Limb (tissue), 2 donors: ENCODE measurements at regions not wholly inside any gene's neighbourhood (a gene's known extent, or its start where the extent isn't known, plus 50 kb on each side); places are given as distances from the start of the nearest gene placed in this dataset.
"Not testable (repeated sequence)": the region's sequence is repeated elsewhere in the genome, so short reads cannot be mapped to it uniquely, and the experiment has no call there.

Source experiments
- DNase-seq, 2 donors: peaks; one replicate each; pipeline ENCODE4 v3.0.0-alpha.2; 2016; ENCODE audit errors: extremely low spot score in 2 of 2

- DNase-seq = no peak
Measured at GRCh38 chr20:54324041-54324440, 116.2 kb downstream of the PFDN4 start.

- no peak for DNase-seq
Measured at GRCh38 chr20:54324652-54325285, 116.9 kb downstream of the PFDN4 start.

GRCh38 chr20:54335299-54335698 is 127.4 kb downstream of the PFDN4 start:
- DNase-seq = no peak

- DNase-seq = no peak
Measured at GRCh38 chr20:54337144-54337543, 129.3 kb downstream of the PFDN4 start.

GRCh38 chr20:54339093-54339492 is 131.2 kb downstream of the PFDN4 start:
- DNase-seq = no peak

- DNase-seq = no peak
Measured at GRCh38 chr20:54340206-54340605, 132.3 kb downstream of the PFDN4 start.

GRCh38 chr20:54340667-54341081 is 132.8 kb downstream of the PFDN4 start:
- DNase-seq = no peak

GRCh38 chr20:54342258-54342920 is 133.0 kb upstream of the DOK5 start:
- no peak for DNase-seq

GRCh38 chr20:54343099-54343498 is 132.3 kb upstream of the DOK5 start:
- DNase-seq = no peak

- no peak for DNase-seq
Measured at GRCh38 chr20:54343634-54344033, 131.8 kb upstream of the DOK5 start.

GRCh38 chr20:54344832-54345231 is 130.6 kb upstream of the DOK5 start:
- no peak for DNase-seq

GRCh38 chr20:54345301-54345724 is 130.1 kb upstream of the DOK5 start:
- no peak for DNase-seq

- no peak for DNase-seq
Measured at GRCh38 chr20:54345821-54346220, 129.6 kb upstream of the DOK5 start.

GRCh38 chr20:54346276-54346675 is 129.1 kb upstream of the DOK5 start:
- DNase-seq = no peak

GRCh38 chr20:54347166-54347833 is 128.1 kb upstream of the DOK5 start:
- no peak for DNase-seq

- DNase-seq = no peak
Measured at GRCh38 chr20:54350415-54350814, 125.0 kb upstream of the DOK5 start.

- no peak for DNase-seq
Measured at GRCh38 chr20:54351371-54352136, 123.8 kb upstream of the DOK5 start.

GRCh38 chr20:54352541-54352940 is 122.9 kb upstream of the DOK5 start:
- DNase-seq = not testable (repeated sequence)

- DNase-seq = no peak
Measured at GRCh38 chr20:54353292-54353691, 122.1 kb upstream of the DOK5 start.

GRCh38 chr20:54355631-54356280 is 119.6 kb upstream of the DOK5 start:
- DNase-seq = no peak

- no peak for DNase-seq
Measured at GRCh38 chr20:54356801-54357200, 118.6 kb upstream of the DOK5 start.

GRCh38 chr20:54361475-54361874 is 113.9 kb upstream of the DOK5 start:
- no peak for DNase-seq
